Sigmoid colon (tissue), 6 donors: ENCODE measurements at regions not wholly inside any gene's neighbourhood (a gene's known extent, or its start where the extent isn't known, plus 50 kb on each side); places are given as distances from the start of the nearest gene placed in this dataset.

Experiments used
- DNase-seq: peaks from one replicate; pipeline ENCODE4 v3.0.0-alpha.2; 2019
- H3K27ac ChIP-seq, 4 donors: fragments of 200-600 bp; sonication (generic); one replicate each; pipeline ENCODE4 v1.5.1; 2016 to 2019; ENCODE audit warnings: mild to moderate bottlenecking in 1 of 4
- H3K27me3 ChIP-seq, 3 donors: fragments of 200-600 bp; sonication (generic); one replicate each; pipeline ENCODE4 v1.5.1; 2019; ENCODE audit warnings: mild to moderate bottlenecking in 1 of 3
- H3K36me3 ChIP-seq, 4 donors: fragments of 200-600 bp; sonication (generic); one replicate each; pipeline ENCODE4 v1.5.1; 2016 to 2019
- H3K4me1 ChIP-seq, 4 donors: fragments of 200-600 bp; sonication (generic); one replicate each; pipeline ENCODE4 v1.5.1; 2017 to 2019
- H3K4me3 ChIP-seq, 4 donors: fragments of 200-600 bp; sonication (generic); one replicate each; pipeline ENCODE4 v1.5.1; 2017 to 2019; ENCODE audit warnings: mild to moderate bottlenecking in 2 of 4, moderate library complexity in 1 of 4
- H3K9me3 ChIP-seq, 4 donors: fragments of 200-600 bp in 3 of 4; sonication (generic) in 3 of 4; one replicate each; pipeline versions ENCODE4 v1.5.1 to v1.6.1; 2013 to 2019
- CTCF ChIP-seq, 4 experiments: fragments of 450-650 bp in 3 of 4; fragments of 200-600 bp in 1 of 4; IDR thresholded peaks; one replicate each; pipeline ENCODE4 v1.5.1; 2016 to 2019; ENCODE audit warnings: antibody characterized with exemption in 4 of 4, mild to moderate bottlenecking in 3 of 4, moderate library complexity in 2 of 4
- EP300 ChIP-seq, 4 donors: sonication (generic); formaldehyde crosslinking; IDR thresholded peaks; one replicate each; pipeline ENCODE4 v1.6.1; 2017; ENCODE audit warnings: antibody characterized with exemption in 4 of 4
- POLR2A ChIP-seq, 2 donors: fragments of 450-650 bp; IDR thresholded peaks; one replicate each; pipeline ENCODE4 v1.6.1; 2016; ENCODE audit warnings: antibody characterized with exemption in 2 of 2, mild to moderate bottlenecking in 2 of 2, moderate library complexity in 2 of 2
- POLR2AphosphoS5 ChIP-seq, 4 donors: sonication (generic); formaldehyde crosslinking; IDR thresholded peaks; one replicate each; pipeline ENCODE4 v1.6.1; 2017; ENCODE audit warnings: antibody characterized with exemption in 4 of 4
- WGBS, 2 donors: extraction: QIAGEN DNeasy Blood & Tissue Kit; methylation state at CpG; one replicate each; pipeline ENCODE4 v1.1.7; 2013; 5-methylcytosine and 5-hydroxymethylcytosine counted together
- intact Hi-C: fragments of 100-400 bp; cut with DNase I; formaldehyde crosslinking; loops from one replicate; pipeline ENCODE4 v1.15.1; 2023
- donor health status: healthy with polysubstance abuse.
- donor health status: healthy.

DNA sequence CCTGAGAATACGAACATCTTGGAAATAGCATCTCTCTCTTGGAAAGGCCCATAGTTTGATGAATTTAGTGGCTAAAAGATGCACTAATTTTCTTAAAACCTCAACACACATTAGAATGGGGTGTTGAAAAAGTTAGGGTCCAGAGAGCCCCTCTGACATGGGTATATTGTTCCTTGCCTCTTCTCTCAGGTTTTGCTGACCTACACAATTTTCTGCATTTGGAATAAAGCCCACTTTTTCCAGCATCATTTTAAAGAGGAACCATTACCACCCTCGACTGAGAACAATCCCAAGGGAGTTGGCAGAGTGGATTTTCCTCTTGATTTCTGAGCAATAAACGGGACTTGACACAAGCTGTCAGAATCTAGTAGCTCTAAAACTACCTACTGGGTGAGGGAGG is 156.1 kb downstream of the PMP22 start:
- H3K27me3 ChIP-seq = peaks cover 0 to 25% (median 5%) of the 10 kb centered on the region in 3 donors
- DNase-seq = no peak
- H3K9me3 ChIP-seq = no peaks in the 10 kb centered on the region
- intact Hi-C loops = no loop called here
- no peak for TF ChIP-seq POLR2A (IDR thresholded peaks at IDR 0.05)
- no peak for TF ChIP-seq EP300 (IDR thresholded peaks at IDR 0.05)
- H3K4me3 ChIP-seq = no peak overlapping the region
- H3K27ac ChIP-seq = no peak overlapping the region
- no peaks in the 10 kb centered on the region for H3K36me3 ChIP-seq
- WGBS, 2 donors = 64 to 70% methylated on average over 3 of the region's 3 CpGs
- H3K4me1 ChIP-seq = peaks cover 0 to 22% (median 18%) of the 10 kb centered on the region in 4 donors

DNA sequence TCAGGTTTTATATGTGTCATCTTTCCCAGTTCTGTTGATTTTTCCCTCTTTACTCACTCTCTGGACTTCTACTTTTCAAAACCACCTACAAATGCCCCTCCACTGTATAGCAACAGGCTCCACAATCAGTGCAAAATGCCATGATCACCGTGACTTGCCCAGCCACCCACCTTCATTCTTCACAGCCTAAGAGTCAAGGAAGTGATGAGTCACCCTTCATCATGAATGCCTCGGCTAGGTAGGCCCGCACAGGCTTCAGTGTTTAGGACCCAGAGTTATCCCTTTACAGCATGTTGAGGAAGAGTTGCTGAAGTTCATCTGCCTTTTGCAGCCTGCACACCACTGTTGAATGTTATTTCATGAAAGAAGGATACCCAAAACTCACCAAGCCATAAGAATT is 158.6 kb downstream of the PMP22 start:
- Histone ChIP-seq H3K36me3 (no peaks in the 10 kb centered on the region), H3K4me3 (no peak overlapping the region), H3K27me3 (peaks cover 0 to 39% (median 5%) of the 10 kb centered on the region in 3 donors), H3K4me1 (no peaks in the 10 kb centered on the region), H3K9me3 (no peaks in the 10 kb centered on the region), H3K27ac (no peak overlapping the region)
- TF ChIP-seq POLR2A (IDR thresholded peaks at IDR 0.05) (no peak), EP300 (IDR thresholded peaks at IDR 0.05) (no peak), POLR2AphosphoS5 (IDR thresholded peaks at IDR 0.05) (no peak), CTCF (IDR thresholded peaks at IDR 0.05) (no peak)
- no peak for DNase-seq
- WGBS, 2 donors = 64% methylated on average over 3 of the region's 3 CpGs
- intact Hi-C loops = no loop called here

DNA sequence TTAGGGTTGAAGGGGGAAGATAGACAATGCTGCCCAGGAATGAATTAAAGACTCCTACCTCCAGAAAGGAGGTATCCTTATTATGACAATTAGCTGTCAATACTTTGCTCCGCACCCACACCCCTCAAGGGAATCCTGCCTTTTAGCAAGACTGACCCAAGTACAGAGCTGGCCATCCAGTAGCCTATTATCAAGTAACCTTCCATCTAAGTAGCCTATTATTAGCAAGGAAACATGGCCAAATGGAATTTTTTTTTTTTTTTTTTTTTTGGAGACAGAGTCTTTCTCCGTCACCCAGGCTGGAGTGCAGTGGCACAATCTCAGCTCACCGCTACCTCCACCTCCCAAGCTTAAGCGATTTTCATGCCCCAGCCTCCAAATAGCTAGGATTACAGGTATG is 161.3 kb downstream of the PMP22 start:
- DNase-seq = no peak
- WGBS, 2 donors = 93 to 94% methylated on average over 4 of the region's 4 CpGs
- peaks cover 0 to 30% (median 0%) of the 10 kb centered on the region in 3 donors for H3K27me3 ChIP-seq
- no peaks in the 10 kb centered on the region for H3K36me3 ChIP-seq
- H3K27ac ChIP-seq = no peak overlapping the region
- H3K4me1 ChIP-seq = no peaks in the 10 kb centered on the region
- H3K4me3 ChIP-seq = no peak overlapping the region
- TF ChIP-seq EP300 (IDR thresholded peaks at IDR 0.05) = no peak
- no peak for TF ChIP-seq POLR2AphosphoS5 (IDR thresholded peaks at IDR 0.05)
- TF ChIP-seq CTCF (IDR thresholded peaks at IDR 0.05) = no peak
- no peak for TF ChIP-seq POLR2A (IDR thresholded peaks at IDR 0.05)
- H3K9me3 ChIP-seq = no peaks in the 10 kb centered on the region
- intact Hi-C loops = no loop called here

DNA sequence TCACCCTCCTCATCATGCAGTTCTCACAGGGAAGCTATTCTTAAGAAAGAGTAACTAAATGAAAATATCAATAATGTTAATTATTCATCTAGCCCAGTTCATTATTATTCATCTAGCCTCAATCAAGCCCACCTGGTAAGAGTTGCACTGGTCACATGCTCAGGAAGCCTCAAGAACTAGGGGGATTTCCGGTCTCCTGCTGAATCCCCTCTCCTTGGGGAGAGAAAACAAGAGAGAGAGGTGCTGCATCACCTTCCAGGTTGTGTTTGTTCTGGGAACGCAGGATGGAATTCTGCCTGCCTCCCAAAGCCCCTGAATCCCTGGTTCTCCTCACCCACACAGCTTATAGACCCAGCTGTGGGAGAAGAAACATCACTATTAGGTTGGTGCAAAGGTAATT is 164.0 kb downstream of the PMP22 start:
- Histone ChIP-seq H3K4me1 (no peaks in the 10 kb centered on the region), H3K27ac (no peak overlapping the region), H3K36me3 (no peaks in the 10 kb centered on the region), H3K9me3 (no peaks in the 10 kb centered on the region), H3K4me3 (no peak overlapping the region), H3K27me3 (peaks cover 0 to 24% (median 0%) of the 10 kb centered on the region in 3 donors)
- WGBS, 2 donors = 82 to 86% methylated on average over 2 of the region's 2 CpGs
- TF ChIP-seq POLR2AphosphoS5 (IDR thresholded peaks at IDR 0.05) (no peak), POLR2A (IDR thresholded peaks at IDR 0.05) (no peak), EP300 (IDR thresholded peaks at IDR 0.05) (no peak), CTCF (IDR thresholded peaks at IDR 0.05) (no peak)
- intact Hi-C loops = no loop called here
- no peak for DNase-seq

DNA sequence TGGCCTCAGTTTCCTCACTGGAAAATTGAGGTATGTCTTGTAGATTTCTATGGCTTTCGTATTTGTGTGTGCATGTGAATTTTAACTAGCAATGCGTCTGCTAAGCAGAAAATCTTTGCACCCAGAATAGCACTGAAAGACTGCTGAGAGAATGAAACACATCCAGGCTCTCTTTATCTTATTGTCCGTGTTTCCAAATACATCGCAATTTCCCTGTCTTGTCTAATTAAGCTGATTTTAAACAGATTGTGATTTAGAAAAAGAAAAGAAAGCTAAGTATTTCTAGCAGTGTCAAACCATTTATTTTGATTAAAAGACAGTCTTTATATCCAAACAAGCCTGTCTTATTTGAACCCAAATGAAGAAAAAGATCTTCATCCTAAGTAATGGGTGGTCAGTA is 168.6 kb downstream of the PMP22 start:
- TF ChIP-seq CTCF (IDR thresholded peaks at IDR 0.05) (no peak), EP300 (IDR thresholded peaks at IDR 0.05) (no peak), POLR2A (IDR thresholded peaks at IDR 0.05) (no peak), POLR2AphosphoS5 (IDR thresholded peaks at IDR 0.05) (no peak)
- H3K4me3 ChIP-seq = no peak overlapping the region
- no peaks in the 10 kb centered on the region for H3K36me3 ChIP-seq
- no peaks in the 10 kb centered on the region for H3K9me3 ChIP-seq
- WGBS, 2 donors = 72 to 88% methylated on average over 4 of the region's 4 CpGs
- no peak for DNase-seq
- H3K27me3 ChIP-seq = peaks cover 0 to 8% (median 0%) of the 10 kb centered on the region in 3 donors
- H3K27ac ChIP-seq = no peak overlapping the region
- H3K4me1 ChIP-seq = no peaks in the 10 kb centered on the region
- intact Hi-C loops = no loop called here
